IMR-90 (cell line): ENCODE measurements at regions not wholly inside any gene's neighbourhood (a gene's known extent, or its start where the extent isn't known, plus 50 kb on each side); places are given as distances from the start of the nearest gene placed in this dataset.

Experiments used
- ATAC-seq: fragments of 200-7000 bp; cut with Tn5 transposase; 2 replicates; pipeline ENCODE4 v1.9.1; 2020; ENCODE audit warnings: low read depth, mild to moderate bottlenecking, moderate library complexity
- BruUV-seq: library from RNA; stranded (reverse); fragments of 400-500 nt; replicated peaks from 2 replicates; lab custom pipeline; 2021; lab: Mats Ljungman, UMichigan
- CTCF ChIA-PET: fragments of 300-600 bp; formaldehyde crosslinking; extraction: SDS; loops from one replicate; lab custom pipeline; 2021; ENCODE audit warnings: antibody characterized with exemption; lab: Yijun Ruan, JAX
- POLR2A ChIA-PET: fragments of 300-600 bp; sonication (Branson Sonifier 250); formaldehyde crosslinking; loops from one replicate; lab custom pipeline; 2022; ENCODE audit warnings: antibody characterized with exemption; ENCODE audit not compliant: unreplicated experiment; lab: Charles Lee
- DNase-seq: peaks from one replicate; pipeline ENCODE4 v3.0.0; 2013
- H2AFZ ChIP-seq: replicated peaks from 2 replicates; pipeline ENCODE3; 2013; ENCODE audit warnings: low read length, mild to moderate bottlenecking; ENCODE audit not compliant: poor library complexity
- H2AK5ac ChIP-seq: 2 replicates; pipeline ENCODE4 v1.6.1; 2013; ENCODE audit warnings: low read depth, low read length, inconsistent platforms
- H2AK9ac ChIP-seq: replicated peaks from 2 replicates; pipeline ENCODE3; 2013; ENCODE audit warnings: mild to moderate bottlenecking, low read depth, low read length, moderate library complexity; ENCODE audit not compliant: poor library complexity
- H2BK120ac ChIP-seq: 2 replicates; pipeline ENCODE4 v1.6.1; 2013; ENCODE audit warnings: low read depth, low read length, inconsistent platforms
- H2BK15ac ChIP-seq: 3 replicates; pipeline ENCODE4 v1.6.1; 2013; ENCODE audit warnings: low read depth, low read length, inconsistent platforms
- H2BK20ac ChIP-seq: 2 replicates; pipeline ENCODE4 v1.6.1; 2013; ENCODE audit warnings: low read depth, mild to moderate bottlenecking, inconsistent platforms, low read length, moderate library complexity
- H2BK5ac ChIP-seq: 2 replicates; pipeline ENCODE4 v1.6.1; 2013; ENCODE audit warnings: mild to moderate bottlenecking, low read depth, low read length, inconsistent platforms; ENCODE audit not compliant: poor library complexity, severe bottlenecking
- H3K14ac ChIP-seq: replicated peaks from 2 replicates; pipeline ENCODE4 v1.6.1; 2013; ENCODE audit warnings: low read depth, low read length, inconsistent platforms
- H3K18ac ChIP-seq: 2 replicates; pipeline ENCODE4 v1.6.1; 2013; ENCODE audit warnings: low read depth, low read length, control low read depth
- H3K23ac ChIP-seq: 2 replicates; pipeline ENCODE4 v1.6.1; 2013; ENCODE audit warnings: low read depth, low read length, inconsistent platforms
- H3K27ac ChIP-seq: 2 replicates; pipeline ENCODE4 v1.5.1; 2013; ENCODE audit warnings: mild to moderate bottlenecking, control low read depth, low read length; ENCODE audit not compliant: insufficient read depth
- H3K27me3 ChIP-seq: 2 replicates; pipeline ENCODE4 v1.6.1; 2013; ENCODE audit warnings: low read length; ENCODE audit not compliant: control insufficient read depth, insufficient read depth
- H3K36me3 ChIP-seq: 2 replicates; pipeline ENCODE4 v1.6.1; 2013; ENCODE audit warnings: low read length, mixed read lengths; ENCODE audit not compliant: control insufficient read depth, insufficient read depth
- H3K4ac ChIP-seq: 2 replicates; pipeline ENCODE4 v1.6.1; 2013; ENCODE audit warnings: low read depth, low read length, inconsistent platforms
- H3K4me1 ChIP-seq: 2 replicates; pipeline ENCODE4 v1.6.1; 2013; ENCODE audit warnings: low read length, mixed read lengths; ENCODE audit not compliant: control insufficient read depth, insufficient read depth
- H3K4me2 ChIP-seq: 2 replicates; pipeline ENCODE4 v1.6.1; 2013; ENCODE audit warnings: low read depth, mild to moderate bottlenecking, control low read depth, low read length, moderate library complexity
- H3K4me3 ChIP-seq: 2 replicates; pipeline ENCODE4 v1.5.1; 2013; ENCODE audit warnings: low read depth, mild to moderate bottlenecking, control low read depth, low read length, moderate library complexity; ENCODE audit not compliant: insufficient read depth
- H3K56ac ChIP-seq: 2 replicates; pipeline ENCODE4 v1.6.1; 2013; ENCODE audit warnings: low read length, inconsistent platforms; ENCODE audit not compliant: insufficient read depth; ENCODE audit errors: extremely low read depth
- H3K79me1 ChIP-seq, 2 experiments: 2 replicates each; pipeline ENCODE4 v1.6.1; 2013; ENCODE audit warnings: low read length in 2 of 2, inconsistent platforms in 1 of 2, low read depth in 1 of 2
- H3K9ac ChIP-seq: 2 replicates; pipeline ENCODE4 v1.6.1; 2013; ENCODE audit warnings: low read depth, low read length, control low read depth
- H3K9me1 ChIP-seq: 2 replicates; pipeline ENCODE4 v1.6.1; 2013; ENCODE audit warnings: low read length, inconsistent platforms; ENCODE audit not compliant: insufficient read depth
- H3K9me3 ChIP-seq: 2 replicates; pipeline ENCODE4 v1.6.1; 2013; ENCODE audit warnings: low read length; ENCODE audit not compliant: control insufficient read depth, insufficient read depth
- H4K20me1 ChIP-seq: 2 replicates; pipeline ENCODE4 v1.6.1; 2013; ENCODE audit warnings: low read length, inconsistent platforms; ENCODE audit not compliant: insufficient read depth
- H4K5ac ChIP-seq: 2 replicates; pipeline ENCODE4 v1.6.1; 2013; ENCODE audit warnings: mild to moderate bottlenecking, low read depth, low read length, control low read depth
- H4K8ac ChIP-seq, 2 experiments: 2 replicates each; pipeline ENCODE4 v1.6.1; 2013; ENCODE audit warnings: low read depth in 2 of 2, low read length in 2 of 2, control low read depth in 1 of 2, inconsistent platforms in 1 of 2
- H4K91ac ChIP-seq: 2 replicates; pipeline ENCODE4 v1.6.1; 2013; ENCODE audit warnings: low read depth, low read length, inconsistent platforms; ENCODE audit not compliant: insufficient read depth
- BHLHE40 ChIP-seq: fragments of 150-350 bp; IDR thresholded peaks from 2 replicates; pipeline ENCODE4 v1.6.1; 2016; ENCODE audit warnings: mild to moderate bottlenecking, low read depth, low read length
- CEBPB ChIP-seq: IDR thresholded peaks from 2 replicates; pipeline ENCODE4 v1.6.1; 2012; ENCODE audit warnings: low read depth, low read length, improper control_type of control experiment
- CHD1 ChIP-seq: IDR thresholded peaks from 2 replicates; pipeline ENCODE4 v1.6.1; 2012; ENCODE audit warnings: low read depth, low read length, improper control_type of control experiment
- CTCF ChIP-seq: conservative IDR thresholded peaks from 2 replicates; pipeline ENCODE4 v1.5.1; 2012; ENCODE audit warnings: mild to moderate bottlenecking, low read depth, low read length, improper control_type of control experiment
- FOS ChIP-seq: fragments of 150-350 bp; IDR thresholded peaks from 2 replicates; pipeline ENCODE4 v1.6.1; 2016; ENCODE audit warnings: low read depth, low read length
- MAFK ChIP-seq: IDR thresholded peaks from 2 replicates; pipeline ENCODE4 v1.6.1; 2012; ENCODE audit warnings: low read depth, low read length, improper control_type of control experiment
- MAZ ChIP-seq: IDR thresholded peaks from 2 replicates; pipeline ENCODE4 v1.6.1; 2012; ENCODE audit warnings: low read depth, mild to moderate bottlenecking, low read length, improper control_type of control experiment, moderate library complexity, borderline replicate concordance
- MXI1 ChIP-seq: IDR thresholded peaks from 2 replicates; pipeline ENCODE4 v1.6.1; 2012; ENCODE audit warnings: low read depth, mild to moderate bottlenecking, low read length, moderate library complexity, borderline replicate concordance
- NFE2L2 ChIP-seq: fragments of 150-350 bp; IDR thresholded peaks from 2 replicates; pipeline ENCODE4 v1.6.1; 2016; ENCODE audit warnings: low read depth, mild to moderate bottlenecking, low read length
- POLR2A ChIP-seq: IDR thresholded peaks from 2 replicates; pipeline ENCODE4 v1.6.1; 2012; ENCODE audit warnings: mild to moderate bottlenecking, low read depth, low read length
- RAD21 ChIP-seq: IDR thresholded peaks from 2 replicates; pipeline ENCODE4 v1.6.1; 2012; ENCODE audit warnings: low read length, improper control_type of control experiment
- RCOR1 ChIP-seq: IDR thresholded peaks from 2 replicates; pipeline ENCODE4 v1.6.1; 2012; ENCODE audit warnings: mild to moderate bottlenecking, low read length, improper control_type of control experiment; ENCODE audit not compliant: insufficient replicate concordance
- RFX5 ChIP-seq: IDR thresholded peaks from 2 replicates; pipeline ENCODE4 v1.8.0; 2012; ENCODE audit warnings: low read depth, mild to moderate bottlenecking, low read length, moderate library complexity
- SMC3 ChIP-seq: fragments of 150-350 bp; IDR thresholded peaks from 2 replicates; pipeline ENCODE4 v1.6.1; 2016; ENCODE audit warnings: low read depth, mild to moderate bottlenecking, antibody characterized with exemption, low read length, moderate library complexity
- WGBS, 2 experiments: methylation state at CpG; one replicate each; pipeline versions ENCODE4 v1.1.5 to v1.1.7; 2013; ENCODE audit warnings: missing lambda C conversion rate in 2 of 2; ENCODE audit not compliant: insufficient read length in 1 of 2; ENCODE audit errors: extremely low coverage in 2 of 2; 5-methylcytosine and 5-hydroxymethylcytosine counted together
- dilution Hi-C: fragments of 300-500 bp; cut with HindIII; formaldehyde crosslinking; loops from one replicate; pipeline ENCODE4 v1.14.3; 2018; ENCODE audit warnings: low sequenced_read_pairs; ENCODE audit not compliant: unreplicated experiment
- in situ Hi-C: fragments of 300-500 bp; cut with MboI; formaldehyde crosslinking; loops from 3 replicates; pipeline ENCODE4 v1.14.3; 2019; ENCODE audit warnings: low sequenced_read_pairs, inconsistent platforms, mixed read lengths
- intact Hi-C: fragments of 100-400 bp; cut with micrococcal nuclease; formaldehyde crosslinking; loops from 2 replicates; pipeline ENCODE4 v1.10.0; 2022
- TF ChIP-seq, protein P1 (sequence below): fragments of 150-350 bp; IDR thresholded peaks from 2 replicates; pipeline ENCODE4 v1.6.1; 2016; ENCODE audit warnings: low read depth, mild to moderate bottlenecking, low read length, moderate library complexity, borderline replicate concordance
- TF ChIP-seq, protein P2 (sequence below): fragments of 150-350 bp; IDR thresholded peaks from 2 replicates; pipeline ENCODE4 v1.6.1; 2017; ENCODE audit warnings: mild to moderate bottlenecking, antibody characterized with exemption, low read length, low read depth

GRCh38 chr22:22057617-22058378, 75.2 kb upstream of the TOP3B start:
- Histone ChIP-seq H2AK5ac (no peak overlapping the region), H3K36me3 (no peaks in the 10 kb centered on the region), H4K91ac (no peak overlapping the region), H3K9ac (no peak overlapping the region), H4K5ac (no peak overlapping the region), H3K9me3 (no peaks in the 10 kb centered on the region), H3K4me1 (no peaks in the 10 kb centered on the region; the same call in 1 of the 2 replicates), H3K23ac (no peak overlapping the region), H2AK9ac (no peak overlapping the region), H3K56ac (no peak overlapping the region), H3K27ac (no peak overlapping the region), H4K20me1 (no peaks in the 10 kb centered on the region), H2BK20ac (no peak overlapping the region), H3K27me3 (peaks cover 27% of the 10 kb centered on the region), H4K8ac (no peak overlapping the region), H3K9me1 (no peaks in the 10 kb centered on the region), H3K4ac (no peak overlapping the region), H2BK15ac (no peak overlapping the region), H2BK120ac (no peak overlapping the region), H2AFZ (no peak overlapping the region), H3K4me2 (no peak overlapping the region), H3K14ac (no peak overlapping the region), H2BK5ac (no peak overlapping the region), H3K79me1 (no peaks in the 10 kb centered on the region), H3K4me3 (no peak overlapping the region), H3K18ac (no peak overlapping the region)
- intact Hi-C loops (no loop called here), dilution Hi-C loops (no loop called here), in situ Hi-C loops (no loop called here)
- 69% methylated on average over 2 of the region's 5 CpGs; no CpG with 5 or more reads in 1 of the 2 experiments for WGBS, 2 experiments
- TF ChIP-seq MAZ (no peak), BHLHE40 (no peak), CHD1 (no peak), FOS (no peak), POLR2A (no peak), NFE2L2 (no peak), CTCF (no peak), MXI1 (no peak), MAFK (no peak), SMC3 (no peak), CEBPB (no peak), RFX5 (no peak), RAD21 (no peak), RCOR1 (no peak)
- TF ChIP-seq, protein P1, sequence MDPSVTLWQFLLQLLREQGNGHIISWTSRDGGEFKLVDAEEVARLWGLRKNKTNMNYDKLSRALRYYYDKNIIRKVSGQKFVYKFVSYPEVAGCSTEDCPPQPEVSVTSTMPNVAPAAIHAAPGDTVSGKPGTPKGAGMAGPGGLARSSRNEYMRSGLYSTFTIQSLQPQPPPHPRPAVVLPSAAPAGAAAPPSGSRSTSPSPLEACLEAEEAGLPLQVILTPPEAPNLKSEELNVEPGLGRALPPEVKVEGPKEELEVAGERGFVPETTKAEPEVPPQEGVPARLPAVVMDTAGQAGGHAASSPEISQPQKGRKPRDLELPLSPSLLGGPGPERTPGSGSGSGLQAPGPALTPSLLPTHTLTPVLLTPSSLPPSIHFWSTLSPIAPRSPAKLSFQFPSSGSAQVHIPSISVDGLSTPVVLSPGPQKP: no peak
- TF ChIP-seq, protein P2, sequence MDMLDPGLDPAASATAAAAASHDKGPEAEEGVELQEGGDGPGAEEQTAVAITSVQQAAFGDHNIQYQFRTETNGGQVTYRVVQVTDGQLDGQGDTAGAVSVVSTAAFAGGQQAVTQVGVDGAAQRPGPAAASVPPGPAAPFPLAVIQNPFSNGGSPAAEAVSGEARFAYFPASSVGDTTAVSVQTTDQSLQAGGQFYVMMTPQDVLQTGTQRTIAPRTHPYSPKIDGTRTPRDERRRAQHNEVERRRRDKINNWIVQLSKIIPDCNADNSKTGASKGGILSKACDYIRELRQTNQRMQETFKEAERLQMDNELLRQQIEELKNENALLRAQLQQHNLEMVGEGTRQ: no peak
- ChIA-PET POLR2A (no interaction called here), CTCF (no interaction called here)
- ATAC-seq: no peak
- no peak for DNase-seq
- no TSS peak for BruUV-seq
